ENCODE measurements at regions not wholly inside any gene's neighbourhood (a gene's known extent, or its start where the extent isn't known, plus 50 kb on each side); places are given as distances from the start of the nearest gene placed in this dataset.

- no peak for TF ChIP-seq CTCF (IDR thresholded peaks at IDR 0.05; ENCODE audit: borderline replicate concordance, extremely low read depth, low read length, poor library complexity, severe bottlenecking)
- no peak for TF ChIP-seq EZH2 (IDR thresholded peaks at IDR 0.05; ENCODE audit: borderline replicate concordance, low read depth, low read length, severe bottlenecking)
These were observed 50.6 kb upstream of the SLC7A14 start for GRCh38 chr3:170636400-170636973.

All from DND-41 (cell line).